CD4-positive, alpha-beta T cell treated with Interleukin-17A for 4 hours (primary cell): ENCODE measurements at regions not wholly inside any gene's neighbourhood (a gene's known extent, or its start where the extent isn't known, plus 50 kb on each side); places are given as distances from the start of the nearest gene placed in this dataset.

ENCODE experiments used
- DNase-seq: peaks from one replicate; pipeline ENCODE4 v3.0.0-alpha.2; 2020; ENCODE audit warnings: mixed read lengths

GRCh38 chr15:31905054-31905453, 125.3 kb upstream of the CHRNA7 start:
- DNase-seq: no peak

- no peak for DNase-seq
Measured at GRCh38 chr15:31925541-31925940, 104.8 kb upstream of the CHRNA7 start.

- no peak for DNase-seq
Measured at GRCh38 chr15:31930967-31931366, 99.3 kb upstream of the CHRNA7 start.

- DNase-seq: no peak
Measured at GRCh38 chr15:31932576-31932975, 97.7 kb upstream of the CHRNA7 start.

GRCh38 chr15:31934821-31935220, 95.5 kb upstream of the CHRNA7 start:
- DNase-seq: no peak

GRCh38 chr15:31953478-31953877, 76.8 kb upstream of the CHRNA7 start:
- DNase-seq: no peak

- no peak for DNase-seq
Measured at GRCh38 chr15:31954374-31955172, 75.7 kb upstream of the CHRNA7 start.

- DNase-seq: no peak
Measured at GRCh38 chr15:31955734-31956133, 74.6 kb upstream of the CHRNA7 start.

GRCh38 chr15:31957581-31957980, 72.7 kb upstream of the CHRNA7 start:
- no peak for DNase-seq

GRCh38 chr15:31964586-31965307, 65.6 kb upstream of the CHRNA7 start:
- DNase-seq: no peak

GRCh38 chr15:31970007-31970406, 60.3 kb upstream of the CHRNA7 start:
- DNase-seq: no peak

- DNase-seq: no peak
Measured at GRCh38 chr15:31973197-31973596, 57.1 kb upstream of the CHRNA7 start.

GRCh38 chr15:31974154-31974794, 56.0 kb upstream of the CHRNA7 start:
- no peak for DNase-seq

GRCh38 chr15:31974855-31975829, 55.2 kb upstream of the CHRNA7 start:
- DNase-seq: peak; percentile 37

GRCh38 chr15:31975830-31976229, 54.5 kb upstream of the CHRNA7 start:
- no peak for DNase-seq

- no peak for DNase-seq
Measured at GRCh38 chr15:31977138-31977537, 53.2 kb upstream of the CHRNA7 start.

GRCh38 chr15:31977812-31978661, 52.3 kb upstream of the CHRNA7 start:
- peak; percentile 66 for DNase-seq
